ENCODE measurements at regions not wholly inside any gene's neighbourhood (a gene's known extent, or its start where the extent isn't known, plus 50 kb on each side); places are given as distances from the start of the nearest gene placed in this dataset.

DNA sequence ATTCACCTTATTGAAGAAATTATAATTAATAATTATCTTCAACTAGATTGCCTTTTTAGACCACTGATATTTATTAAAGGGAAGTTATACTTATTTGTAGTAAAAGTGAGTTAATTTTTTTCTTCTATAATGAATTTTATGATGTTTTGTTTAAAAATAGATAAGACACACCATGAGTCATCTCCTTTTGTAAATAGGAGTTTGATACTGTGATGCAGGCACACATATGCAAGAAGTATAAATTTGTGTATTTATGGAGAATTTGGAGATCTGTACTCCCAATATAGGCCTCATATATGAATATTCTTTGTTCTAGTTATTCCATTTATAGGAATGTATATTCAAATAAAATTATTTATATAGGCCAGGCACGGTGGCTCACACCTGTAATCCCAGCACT, 703.5 kb upstream of the CHAC2 start:
- TF ChIP-seq, protein P1, sequence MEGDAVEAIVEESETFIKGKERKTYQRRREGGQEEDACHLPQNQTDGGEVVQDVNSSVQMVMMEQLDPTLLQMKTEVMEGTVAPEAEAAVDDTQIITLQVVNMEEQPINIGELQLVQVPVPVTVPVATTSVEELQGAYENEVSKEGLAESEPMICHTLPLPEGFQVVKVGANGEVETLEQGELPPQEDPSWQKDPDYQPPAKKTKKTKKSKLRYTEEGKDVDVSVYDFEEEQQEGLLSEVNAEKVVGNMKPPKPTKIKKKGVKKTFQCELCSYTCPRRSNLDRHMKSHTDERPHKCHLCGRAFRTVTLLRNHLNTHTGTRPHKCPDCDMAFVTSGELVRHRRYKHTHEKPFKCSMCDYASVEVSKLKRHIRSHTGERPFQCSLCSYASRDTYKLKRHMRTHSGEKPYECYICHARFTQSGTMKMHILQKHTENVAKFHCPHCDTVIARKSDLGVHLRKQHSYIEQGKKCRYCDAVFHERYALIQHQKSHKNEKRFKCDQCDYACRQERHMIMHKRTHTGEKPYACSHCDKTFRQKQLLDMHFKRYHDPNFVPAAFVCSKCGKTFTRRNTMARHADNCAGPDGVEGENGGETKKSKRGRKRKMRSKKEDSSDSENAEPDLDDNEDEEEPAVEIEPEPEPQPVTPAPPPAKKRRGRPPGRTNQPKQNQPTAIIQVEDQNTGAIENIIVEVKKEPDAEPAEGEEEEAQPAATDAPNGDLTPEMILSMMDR (IDR thresholded peaks at IDR 0.05) = no peak
- TF ChIP-seq POLR2AphosphoS5 (IDR thresholded peaks at IDR 0.05) = no peak
- no peak for TF ChIP-seq POLR2A (IDR thresholded peaks at IDR 0.05)
- TF ChIP-seq EP300 (IDR thresholded peaks at IDR 0.05) = no peak

All from suprapubic skin (tissue), 4 donors.